Endothelial cell of umbilical vein (primary cell): ENCODE measurements at regions not wholly inside any gene's neighbourhood (a gene's known extent, or its start where the extent isn't known, plus 50 kb on each side); places are given as distances from the start of the nearest gene placed in this dataset.

Source experiments
- EZH2 ChIP-seq: IDR thresholded peaks from 2 replicates; pipeline ENCODE4 v1.6.1; 2012; ENCODE audit warnings: borderline replicate concordance, low read depth, mild to moderate bottlenecking, moderate library complexity, low read length, inconsistent platforms; ENCODE audit not compliant: severe bottlenecking
- JUN ChIP-seq: IDR thresholded peaks from 2 replicates; pipeline ENCODE4 v1.6.1; 2011; ENCODE audit warnings: borderline replicate concordance, low read depth; ENCODE audit not compliant: insufficient read length, insufficient read depth
- MYC ChIP-seq: IDR thresholded peaks from one replicate; pipeline ENCODE4 v1.6.1; 2011; ENCODE audit warnings: mild to moderate bottlenecking, low read depth, low read length
- POLR2A ChIP-seq: IDR thresholded peaks from 2 replicates; pipeline ENCODE4 v1.6.1; 2012; ENCODE audit warnings: low read depth, mild to moderate bottlenecking, control low read depth, low read length
- POLR2AphosphoS5 ChIP-seq: IDR thresholded peaks from 2 replicates; pipeline ENCODE4 v1.6.1; 2012; ENCODE audit warnings: low read depth, mild to moderate bottlenecking, control low read depth, low read length, moderate library complexity; ENCODE audit not compliant: insufficient read depth
- TF ChIP-seq, protein P1 (sequence below), 2 donors: IDR thresholded peaks; 1 replicate in 1 of 2; 2 replicates in 1 of 2; pipeline ENCODE4 v1.5.1; 2011; ENCODE audit warnings: low read length in 2 of 2, mild to moderate bottlenecking in 2 of 2, moderate library complexity in 2 of 2, control low read depth in 1 of 2, inconsistent platforms in 1 of 2, low read depth in 1 of 2; ENCODE audit not compliant: insufficient read depth in 1 of 2; ENCODE audit errors: extremely low read depth in 1 of 2
- TF ChIP-seq, protein P2 (sequence below): IDR thresholded peaks from 2 replicates; pipeline ENCODE4 v1.6.1; 2011; ENCODE audit not compliant: insufficient read depth, insufficient read length

DNA sequence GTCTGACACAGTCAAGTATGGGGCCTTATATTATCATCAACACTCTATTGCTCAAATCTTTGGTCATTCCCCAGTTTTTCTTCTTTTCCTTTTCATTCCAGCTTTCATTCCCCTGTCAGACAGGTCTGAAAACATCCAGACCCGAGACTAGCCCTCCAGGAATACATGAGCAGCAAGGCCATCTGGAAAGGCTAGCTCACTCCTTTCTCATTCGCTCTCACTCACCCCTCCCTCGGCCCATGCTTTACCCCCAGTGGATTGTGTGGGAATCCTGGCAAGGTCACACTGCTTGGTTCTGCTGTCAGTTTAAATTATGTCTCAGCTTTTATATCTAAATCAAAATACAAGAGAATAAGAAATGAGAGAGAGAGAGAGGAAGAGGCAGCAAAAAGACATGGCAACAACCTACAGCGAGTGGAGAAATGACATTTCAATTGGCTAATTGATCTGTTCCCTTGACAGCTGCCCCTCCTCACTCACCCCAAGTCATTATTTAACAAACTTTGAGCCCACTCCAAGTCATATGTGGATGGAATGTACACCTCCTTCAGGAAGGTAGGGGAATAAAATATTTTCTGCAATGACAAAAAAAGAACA is 962.2 kb downstream of the TUSC7 start:
- TF ChIP-seq, protein P1, sequence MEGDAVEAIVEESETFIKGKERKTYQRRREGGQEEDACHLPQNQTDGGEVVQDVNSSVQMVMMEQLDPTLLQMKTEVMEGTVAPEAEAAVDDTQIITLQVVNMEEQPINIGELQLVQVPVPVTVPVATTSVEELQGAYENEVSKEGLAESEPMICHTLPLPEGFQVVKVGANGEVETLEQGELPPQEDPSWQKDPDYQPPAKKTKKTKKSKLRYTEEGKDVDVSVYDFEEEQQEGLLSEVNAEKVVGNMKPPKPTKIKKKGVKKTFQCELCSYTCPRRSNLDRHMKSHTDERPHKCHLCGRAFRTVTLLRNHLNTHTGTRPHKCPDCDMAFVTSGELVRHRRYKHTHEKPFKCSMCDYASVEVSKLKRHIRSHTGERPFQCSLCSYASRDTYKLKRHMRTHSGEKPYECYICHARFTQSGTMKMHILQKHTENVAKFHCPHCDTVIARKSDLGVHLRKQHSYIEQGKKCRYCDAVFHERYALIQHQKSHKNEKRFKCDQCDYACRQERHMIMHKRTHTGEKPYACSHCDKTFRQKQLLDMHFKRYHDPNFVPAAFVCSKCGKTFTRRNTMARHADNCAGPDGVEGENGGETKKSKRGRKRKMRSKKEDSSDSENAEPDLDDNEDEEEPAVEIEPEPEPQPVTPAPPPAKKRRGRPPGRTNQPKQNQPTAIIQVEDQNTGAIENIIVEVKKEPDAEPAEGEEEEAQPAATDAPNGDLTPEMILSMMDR (IDR thresholded peaks at IDR 0.05; ENCODE audit: extremely low read depth in 1 of 2, insufficient read depth in 1 of 2, low read depth in 1 of 2, low read length in 2 of 2) = no peak
- TF ChIP-seq POLR2AphosphoS5 (no peak), POLR2A (no peak), EZH2 (no peak), JUN (no peak), MYC (no peak)
- TF ChIP-seq, protein P2, sequence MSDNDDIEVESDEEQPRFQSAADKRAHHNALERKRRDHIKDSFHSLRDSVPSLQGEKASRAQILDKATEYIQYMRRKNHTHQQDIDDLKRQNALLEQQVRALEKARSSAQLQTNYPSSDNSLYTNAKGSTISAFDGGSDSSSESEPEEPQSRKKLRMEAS = no peak
